SK-N-SH treated with all-trans-retinoic acid at 6 μM for 48 hours (cell line): ENCODE measurements at regions not wholly inside any gene's neighbourhood (a gene's known extent, or its start where the extent isn't known, plus 50 kb on each side); places are given as distances from the start of the nearest gene placed in this dataset.

Experiments used
- ATAC-seq: fragments of 200-7000 bp; cut with Tn5 transposase; 3 replicates; pipeline ENCODE4 v1.9.1; 2020; ENCODE audit warnings: mild to moderate bottlenecking, moderate library complexity
- ARNTL ChIP-seq: fragments of 450-650 bp; formaldehyde crosslinking; IDR thresholded peaks from 2 replicates; pipeline ENCODE4 v1.5.0; 2020; ENCODE audit warnings: low read depth, mild to moderate bottlenecking, moderate library complexity, borderline replicate concordance
- CREB5 ChIP-seq: fragments of 250-450 bp; sonication (Bioruptor Pico); IDR thresholded peaks from 2 replicates; pipeline ENCODE4 v1.5.1; 2020; ENCODE audit warnings: low read depth, mild to moderate bottlenecking, moderate library complexity
- CSDC2 ChIP-seq: fragments of 250-450 bp; sonication (Bioruptor Pico); IDR thresholded peaks from 2 replicates; pipeline ENCODE4 v1.5.0; 2020; ENCODE audit warnings: mild to moderate bottlenecking, moderate library complexity
- CSRNP3 ChIP-seq: fragments of 250-450 bp; sonication (Bioruptor Pico); IDR thresholded peaks from 2 replicates; pipeline ENCODE4 v1.5.1; 2021; ENCODE audit warnings: mild to moderate bottlenecking, moderate library complexity
- ESRRG ChIP-seq: fragments of 250-450 bp; sonication (Bioruptor Pico); IDR thresholded peaks from 2 replicates; pipeline ENCODE4 v1.6.1; 2021; ENCODE audit warnings: mild to moderate bottlenecking
- ISL1 ChIP-seq: fragments of 250-450 bp; sonication (Bioruptor Pico); IDR thresholded peaks from 2 replicates; pipeline ENCODE4 v2.1.2; 2022; ENCODE audit warnings: mild to moderate bottlenecking, moderate library complexity
- OSR1 ChIP-seq: fragments of 250-450 bp; sonication (Bioruptor Pico); IDR thresholded peaks from 2 replicates; pipeline ENCODE4 v1.8.0; 2022; ENCODE audit warnings: moderate library complexity, mild to moderate bottlenecking, inconsistent platforms
- PATZ1 ChIP-seq: fragments of 250-450 bp; sonication (Bioruptor Pico); IDR thresholded peaks from 2 replicates; pipeline ENCODE4 v1.8.0; 2020; ENCODE audit warnings: mild to moderate bottlenecking, moderate library complexity, borderline replicate concordance
- POU6F1 ChIP-seq: fragments of 250-450 bp; sonication (Bioruptor Pico); IDR thresholded peaks from 2 replicates; pipeline ENCODE4 v1.8.0; 2021; ENCODE audit warnings: low read depth, mild to moderate bottlenecking, moderate library complexity, borderline replicate concordance
- PPARA ChIP-seq: fragments of 250-450 bp; sonication (Bioruptor Pico); IDR thresholded peaks from 2 replicates; pipeline ENCODE4 v1.5.0; 2020; ENCODE audit warnings: mild to moderate bottlenecking, borderline replicate concordance
- RARB ChIP-seq: fragments of 250-450 bp; sonication (Bioruptor Pico); IDR thresholded peaks from 2 replicates; pipeline ENCODE4 v1.8.0; 2021; ENCODE audit warnings: mild to moderate bottlenecking, moderate library complexity
- SNAI2 ChIP-seq: fragments of 250-450 bp; sonication (Bioruptor Pico); IDR thresholded peaks from 2 replicates; pipeline ENCODE4 v1.5.0; 2020; ENCODE audit warnings: mild to moderate bottlenecking, moderate library complexity
- TCF4 ChIP-seq: fragments of 250-450 bp; sonication (Bioruptor Pico); IDR thresholded peaks from 2 replicates; pipeline ENCODE4 v1.8.0; 2021; ENCODE audit warnings: mild to moderate bottlenecking, moderate library complexity, borderline replicate concordance
- TOX ChIP-seq: fragments of 250-450 bp; sonication (Bioruptor Pico); IDR thresholded peaks from 2 replicates; pipeline ENCODE4 v1.8.0; 2021; ENCODE audit warnings: mild to moderate bottlenecking, moderate library complexity, borderline replicate concordance
- TSHZ2 ChIP-seq: fragments of 250-450 bp; sonication (Bioruptor Pico); IDR thresholded peaks from 2 replicates; pipeline ENCODE4 v1.5.0; 2020; ENCODE audit warnings: mild to moderate bottlenecking, moderate library complexity
- ZFP3 ChIP-seq: fragments of 250-450 bp; sonication (Bioruptor Pico); IDR thresholded peaks from 2 replicates; pipeline ENCODE4 v1.5.0; 2020; ENCODE audit warnings: mild to moderate bottlenecking, moderate library complexity
- ZFP30 ChIP-seq: fragments of 450-650 bp; formaldehyde crosslinking; IDR thresholded peaks from 2 replicates; pipeline ENCODE4 v1.5.0; 2022; ENCODE audit warnings: mild to moderate bottlenecking, moderate library complexity
- ZNF8 ChIP-seq: fragments of 450-650 bp; formaldehyde crosslinking; IDR thresholded peaks from 2 replicates; pipeline ENCODE4 v1.5.0; 2020; ENCODE audit warnings: mild to moderate bottlenecking, moderate library complexity

GRCh38 chr14:96931751-96932150 lies 134.6 kb downstream of the VRK1 start:
- TF ChIP-seq TCF4 (CRISPR knock-in tag) (no peak), POU6F1 (CRISPR knock-in tag) (no peak), OSR1 (no peak), ISL1 (CRISPR knock-in tag) (no peak), ARNTL (CRISPR knock-in tag) (no peak), PPARA (CRISPR knock-in tag) (no peak), PATZ1 (CRISPR knock-in tag) (no peak), ZFP3 (CRISPR knock-in tag) (no peak), RARB (no peak), TOX (CRISPR knock-in tag) (no peak), CREB5 (CRISPR knock-in tag) (no peak), TSHZ2 (CRISPR knock-in tag) (no peak), CSDC2 (CRISPR knock-in tag) (no peak)
- no peak for ATAC-seq

- no peak for ATAC-seq
- TF ChIP-seq ZNF8 (CRISPR knock-in tag) (no peak), ESRRG (CRISPR knock-in tag) (no peak)
- TF ChIP-seq, all 23 proteins: peak for 0
Measured at GRCh38 chr14:96934638-96935330, 137.6 kb downstream of the VRK1 start.

GRCh38 chr14:96938946-96939345 lies 141.8 kb downstream of the VRK1 start:
- TF ChIP-seq ZFP3 (CRISPR knock-in tag) (no peak), TOX (CRISPR knock-in tag) (no peak), CSRNP3 (CRISPR knock-in tag) (no peak), TCF4 (CRISPR knock-in tag) (no peak), SNAI2 (CRISPR knock-in tag) (no peak), POU6F1 (CRISPR knock-in tag) (no peak), RARB (no peak), ZFP30 (CRISPR knock-in tag) (no peak)
- TF ChIP-seq, all 23 proteins: peak for 0
- ATAC-seq = no peak
